A673 (cell line): ENCODE measurements at regions not wholly inside any gene's neighbourhood (a gene's known extent, or its start where the extent isn't known, plus 50 kb on each side); places are given as distances from the start of the nearest gene placed in this dataset.

Source experiments
- BruUV-seq: library from RNA; stranded (reverse); fragments of 400-500 nt; replicated peaks from 2 replicates; lab custom pipeline; 2021; lab: Mats Ljungman, UMichigan
- CTCF ChIA-PET: fragments of 300-600 bp; sonication (Branson Sonifier 250); formaldehyde crosslinking; loops from one replicate; lab custom pipeline; 2022; ENCODE audit warnings: antibody characterized with exemption; lab: Charles Lee
- POLR2A ChIA-PET: fragments of 300-600 bp; sonication (Branson Sonifier 250); formaldehyde crosslinking; loops from one replicate; lab custom pipeline; 2022; ENCODE audit warnings: antibody characterized with exemption; ENCODE audit not compliant: low non-redundant PET; lab: Charles Lee
- DNase-seq: peaks from one replicate; pipeline ENCODE4 v3.0.0-alpha.2; 2015; ENCODE audit warnings: low spot score
- H3K27ac ChIP-seq: fragments of 200-600 bp; sonication (generic); 2 replicates; pipeline ENCODE4 v1.5.1; 2016; ENCODE audit warnings: mixed run types, low read depth, mild to moderate bottlenecking, mixed read lengths, antibody characterized with exemption, low read length; ENCODE audit not compliant: poor library complexity, severe bottlenecking
- H3K27me3 ChIP-seq: fragments of 200-600 bp; sonication (generic); replicated peaks from 2 replicates; pipeline ENCODE4 v1.6.1; 2017; ENCODE audit warnings: mixed run types, low read depth, mild to moderate bottlenecking, mixed read lengths, antibody characterized with exemption, low read length; ENCODE audit not compliant: insufficient read depth, poor library complexity
- H3K36me3 ChIP-seq: fragments of 200-600 bp; sonication (generic); 2 replicates; pipeline ENCODE4 v1.6.1; 2016; ENCODE audit warnings: mixed run types, mild to moderate bottlenecking, mixed read lengths, antibody characterized with exemption, low read length; ENCODE audit not compliant: insufficient read depth, poor library complexity, severe bottlenecking
- H3K4me1 ChIP-seq: fragments of 200-600 bp; sonication (generic); 2 replicates; pipeline ENCODE4 v1.6.1; 2017; ENCODE audit warnings: mixed run types, mild to moderate bottlenecking, mixed read lengths, antibody characterized with exemption, low read length; ENCODE audit not compliant: insufficient read depth, poor library complexity, severe bottlenecking
- H3K4me3 ChIP-seq: fragments of 200-600 bp; sonication (generic); 2 replicates; pipeline ENCODE4 v1.5.1; 2016; ENCODE audit warnings: low read depth, mixed run types, mild to moderate bottlenecking, mixed read lengths, low read length; ENCODE audit not compliant: poor library complexity, severe bottlenecking
- H3K9me3 ChIP-seq: fragments of 200-600 bp; sonication (generic); 2 replicates; pipeline ENCODE4 v1.6.1; 2016; ENCODE audit warnings: mixed run types, low read depth, mild to moderate bottlenecking, mixed read lengths, antibody characterized with exemption, low read length; ENCODE audit not compliant: poor library complexity, severe bottlenecking
- CTCF ChIP-seq: fragments of 300-800, 200-600 bp; sonication (generic); conservative IDR thresholded peaks from 2 replicates; pipeline ENCODE4 v1.5.1; 2017; ENCODE audit warnings: low read depth, mild to moderate bottlenecking, antibody characterized with exemption, low read length, moderate library complexity, mixed read lengths
- EZH2 ChIP-seq: fragments of 200-600 bp; sonication (generic); IDR thresholded peaks from 2 replicates; pipeline ENCODE4 v1.6.1; 2017; ENCODE audit warnings: borderline replicate concordance, low read depth, mild to moderate bottlenecking, mixed read lengths, antibody characterized with exemption, low read length; ENCODE audit not compliant: poor library complexity, severe bottlenecking
- intact Hi-C: fragments of 100-400 bp; cut with micrococcal nuclease; formaldehyde crosslinking; loops from one replicate; pipeline ENCODE4 v1.10.0; 2022; ENCODE audit not compliant: unreplicated experiment

GRCh38 chr7:42473099-42473498, 236.1 kb upstream of the GLI3 start:
- DNase-seq: no peak
- Histone ChIP-seq H3K27me3 (no peaks in the 10 kb centered on the region), H3K27ac (no peak overlapping the region), H3K4me1 (no peaks in the 10 kb centered on the region), H3K9me3 (no peaks in the 10 kb centered on the region), H3K4me3 (no peak overlapping the region), H3K36me3 (no peaks in the 10 kb centered on the region)
- CTCF ChIA-PET: no interaction called here
- no TSS peak for BruUV-seq
- intact Hi-C loops: no loop called here
- TF ChIP-seq EZH2 (no peak), CTCF (no peak)
- POLR2A ChIA-PET: no interaction called here

GRCh38 chr7:42471573-42472174, 234.7 kb upstream of the GLI3 start:
- Histone ChIP-seq H3K27ac (no peak overlapping the region), H3K4me1 (no peaks in the 10 kb centered on the region), H3K9me3 (no peaks in the 10 kb centered on the region), H3K4me3 (no peak overlapping the region), H3K36me3 (no peaks in the 10 kb centered on the region), H3K27me3 (no peaks in the 10 kb centered on the region)
- no TSS peak for BruUV-seq
- ChIA-PET CTCF (no interaction called here), POLR2A (no interaction called here)
- TF ChIP-seq CTCF (no peak), EZH2 (no peak)
- no peak for DNase-seq
- intact Hi-C loops: no loop called here

GRCh38 chr7:42469341-42469740, 232.3 kb upstream of the GLI3 start:
- Histone ChIP-seq H3K36me3 (no peaks in the 10 kb centered on the region), H3K27ac (no peak overlapping the region), H3K4me1 (no peaks in the 10 kb centered on the region), H3K27me3 (no peaks in the 10 kb centered on the region), H3K4me3 (no peak overlapping the region), H3K9me3 (no peaks in the 10 kb centered on the region)
- ChIA-PET POLR2A (no interaction called here), CTCF (no interaction called here)
- TF ChIP-seq EZH2 (no peak), CTCF (no peak)
- DNase-seq: no peak
- intact Hi-C loops: no loop called here
- BruUV-seq: no TSS peak
